Colonic mucosa (tissue), 4 donors: ENCODE measurements at regions not wholly inside any gene's neighbourhood (a gene's known extent, or its start where the extent isn't known, plus 50 kb on each side); places are given as distances from the start of the nearest gene placed in this dataset.

Experiments used
- DNase-seq: peaks from one replicate; pipeline ENCODE4 v3.0.0-alpha.2; 2020
- H3K27ac ChIP-seq: fragments of 200-600 bp; one replicate; pipeline ENCODE4 v1.8.0; 2021
- H3K27me3 ChIP-seq: fragments of 200-600 bp; one replicate; pipeline ENCODE4 v1.8.0; 2021
- H3K36me3 ChIP-seq: fragments of 200-600 bp; one replicate; pipeline ENCODE4 v1.8.0; 2021
- H3K4me1 ChIP-seq: fragments of 200-600 bp; one replicate; pipeline ENCODE4 v1.8.0; 2021; ENCODE audit warnings: mild to moderate bottlenecking
- H3K4me3 ChIP-seq: fragments of 200-600 bp; one replicate; pipeline ENCODE4 v1.8.0; 2021
- H3K9ac ChIP-seq, 2 donors: one replicate each; pipeline ENCODE4 v1.7.0; 2013; ENCODE audit warnings: control low read depth in 2 of 2, low read depth in 2 of 2, low read length in 2 of 2
- H3K9me3 ChIP-seq: fragments of 200-600 bp; one replicate; pipeline ENCODE4 v1.8.0; 2021
- CTCF ChIP-seq: fragments of 200-600 bp; IDR thresholded peaks from one replicate; pipeline ENCODE4 v1.8.0; 2022; ENCODE audit warnings: antibody characterized with exemption, mild to moderate bottlenecking
- intact Hi-C: fragments of 100-400 bp; cut with DNase I; formaldehyde crosslinking; loops from one replicate; pipeline ENCODE4 v1.14.1; 2022
- donor health status: healthy.
- donor health status: DM: no; HTN: no; CAD: no.
- donor health status: DM: no; HTN: no; CAD: no.

GRCh38 chr22:49517667-49518185 lies 309.9 kb downstream of the BRD1 start:
- H3K9ac ChIP-seq: no peak overlapping the region

GRCh38 chr22:49517211-49517610 lies 310.5 kb downstream of the BRD1 start:
- intact Hi-C loops: no loop called here
- no peaks in the 10 kb centered on the region for H3K4me1 ChIP-seq
- no peaks in the 10 kb centered on the region for H3K36me3 ChIP-seq
- H3K27me3 ChIP-seq: no peaks in the 10 kb centered on the region
- H3K9ac ChIP-seq: no peak overlapping the region
- H3K4me3 ChIP-seq: no peak overlapping the region
- no peaks in the 10 kb centered on the region for H3K9me3 ChIP-seq
- DNase-seq: no peak
- H3K27ac ChIP-seq: no peak overlapping the region
- TF ChIP-seq CTCF: no peak

More at GRCh38 chr22:49517667-49518185, 309.9 kb downstream of the BRD1 start:
- DNase-seq: no peak
- Histone ChIP-seq H3K36me3 (no peaks in the 10 kb centered on the region), H3K4me1 (no peaks in the 10 kb centered on the region), H3K27me3 (no peaks in the 10 kb centered on the region), H3K4me3 (no peak overlapping the region), H3K9me3 (no peaks in the 10 kb centered on the region), H3K27ac (no peak overlapping the region)
- no peak for TF ChIP-seq CTCF
- intact Hi-C loops: no loop called here

- TF ChIP-seq CTCF: no peak
- intact Hi-C loops: no loop called here
- Histone ChIP-seq H3K27me3 (no peaks in the 10 kb centered on the region), H3K36me3 (no peaks in the 10 kb centered on the region), H3K4me1 (no peaks in the 10 kb centered on the region), H3K27ac (no peak overlapping the region), H3K4me3 (no peak overlapping the region), H3K9ac (no peak overlapping the region), H3K9me3 (no peaks in the 10 kb centered on the region)
- DNase-seq: no peak
These were observed 312.2 kb downstream of the BRD1 start for GRCh38 chr22:49515475-49515874.

GRCh38 chr22:49514641-49515040 lies 313.0 kb downstream of the BRD1 start:
- no peaks in the 10 kb centered on the region for H3K36me3 ChIP-seq
- H3K9ac ChIP-seq: no peak overlapping the region
- H3K4me1 ChIP-seq: no peaks in the 10 kb centered on the region
- H3K9me3 ChIP-seq: no peaks in the 10 kb centered on the region
- TF ChIP-seq CTCF: no peak
- no peak for DNase-seq
- H3K27me3 ChIP-seq: no peaks in the 10 kb centered on the region
- H3K27ac ChIP-seq: no peak overlapping the region
- no peak overlapping the region for H3K4me3 ChIP-seq
- intact Hi-C loops: no loop called here

- H3K27me3 ChIP-seq: no peaks in the 10 kb centered on the region
- H3K36me3 ChIP-seq: no peaks in the 10 kb centered on the region
- no peaks in the 10 kb centered on the region for H3K9me3 ChIP-seq
- no peak for TF ChIP-seq CTCF
- H3K27ac ChIP-seq: no peak overlapping the region
- intact Hi-C loops: no loop called here
- no peak overlapping the region for H3K9ac ChIP-seq
- H3K4me1 ChIP-seq: no peaks in the 10 kb centered on the region
- H3K4me3 ChIP-seq: no peak overlapping the region
- DNase-seq: no peak
These were observed 313.5 kb downstream of the BRD1 start for GRCh38 chr22:49514211-49514610.
